NCI-H446 (cell line): ENCODE measurements at regions not wholly inside any gene's neighbourhood (a gene's known extent, or its start where the extent isn't known, plus 50 kb on each side); places are given as distances from the start of the nearest gene placed in this dataset.
"Not testable (repeated sequence)": the region's sequence is repeated elsewhere in the genome, so short reads cannot be mapped to it uniquely, and the experiment has no call there.

Experiments used
- DNase-seq, 2 experiments: peaks; one replicate each; lab custom pipeline; 2025; lab: John Stamatoyannopoulos, UW

- no peak for DNase-seq
Measured at GRCh38 chr18:38525039-38525438, 959.4 kb upstream of the CELF4 start.

DNA sequence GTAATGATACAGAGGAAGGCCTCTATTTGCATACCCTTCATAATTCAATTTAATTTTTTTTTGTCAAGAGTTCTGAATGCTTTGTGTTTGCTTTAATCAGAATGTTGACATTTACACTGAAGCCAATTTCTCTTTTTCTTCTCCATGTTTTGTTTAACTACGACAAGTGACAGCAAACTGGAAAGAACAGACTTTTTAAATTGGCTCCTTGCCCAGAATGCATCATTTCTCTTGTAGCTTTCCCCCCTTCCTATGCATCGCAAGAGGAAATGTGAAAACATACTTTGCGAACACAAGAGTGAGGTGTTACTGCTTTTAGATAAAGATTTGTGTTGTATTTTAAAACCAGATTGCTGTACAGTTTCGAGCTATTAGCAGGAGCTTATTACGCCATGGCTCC, 955.2 kb upstream of the CELF4 start:
- peak; percentile 0 to 44 for DNase-seq

DNA sequence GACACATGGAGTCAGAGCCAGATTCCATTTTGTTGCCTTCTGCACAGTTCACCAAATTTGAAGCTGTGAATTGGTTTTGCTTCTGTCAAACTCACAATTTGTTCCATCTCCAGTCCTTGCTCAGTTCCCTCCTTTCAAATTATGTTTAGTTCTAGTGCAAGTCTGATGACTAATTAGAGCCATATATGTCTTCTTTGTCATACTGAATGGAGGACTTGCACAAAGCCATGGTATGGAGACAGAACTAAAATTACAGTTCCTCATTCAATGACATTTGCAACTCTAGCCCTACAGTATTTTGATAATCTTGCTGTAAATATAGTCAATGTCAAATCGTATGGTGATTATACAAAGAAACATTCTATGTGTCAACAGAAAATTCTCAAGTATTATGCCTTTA, 936.9 kb upstream of the CELF4 start:
- DNase-seq: no peak

GRCh38 chr18:38497266-38497665, 931.7 kb upstream of the CELF4 start:
- peak in 1 of 2 experiments; percentile 11 for DNase-seq

DNA sequence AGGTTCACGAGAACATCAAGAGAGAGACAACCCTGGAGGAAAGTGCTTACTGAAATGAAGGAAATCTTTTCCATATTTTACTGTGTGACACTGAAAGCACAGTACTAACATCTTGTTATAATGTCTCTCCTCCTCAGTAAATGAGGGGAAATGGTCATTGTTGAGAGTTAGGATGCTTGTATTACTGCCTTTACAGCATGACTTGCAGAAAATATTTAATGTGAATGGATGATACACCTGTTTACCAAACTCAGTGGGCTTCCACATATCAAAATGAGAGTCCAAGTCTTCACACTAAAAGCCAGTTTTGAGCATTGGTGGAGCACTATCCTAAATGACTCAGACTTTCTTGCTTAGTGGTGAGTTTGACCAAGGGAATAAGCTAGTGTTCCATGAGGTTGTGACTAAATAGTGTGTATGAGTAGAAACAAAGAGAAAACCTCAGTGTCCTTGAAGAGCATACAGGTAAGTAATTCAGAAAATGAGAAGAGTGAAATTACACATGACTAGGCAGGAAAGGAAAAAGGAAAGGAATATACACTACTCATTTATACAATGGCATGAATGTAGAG, 930.7 kb upstream of the CELF4 start:
- DNase-seq: no peak

DNA sequence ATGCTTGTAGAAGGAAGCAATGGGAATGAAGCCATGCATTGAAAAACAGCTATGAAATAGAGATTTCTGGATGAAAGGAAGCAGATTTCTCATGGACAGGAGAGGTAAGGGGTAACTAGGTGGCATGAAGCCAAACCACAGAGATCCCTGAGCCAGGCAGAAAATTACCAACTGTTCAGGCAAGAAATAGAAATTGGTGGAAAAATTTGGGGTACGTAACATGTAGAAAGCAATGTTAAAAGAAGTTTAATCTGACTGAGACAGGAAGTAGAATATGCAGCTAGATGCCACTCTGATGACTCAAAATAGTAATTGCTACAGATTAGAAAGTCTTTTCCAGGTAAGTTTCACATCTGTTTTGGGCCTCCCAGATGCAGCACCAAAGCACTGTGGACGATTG, 928.5 kb upstream of the CELF4 start:
- peak in 1 of 2 experiments; percentile 23 for DNase-seq

- DNase-seq: no peak
Measured at GRCh38 chr18:38491195-38491594, 925.6 kb upstream of the CELF4 start.

GRCh38 chr18:38489721-38490120, 924.1 kb upstream of the CELF4 start:
- DNase-seq: not testable (repeated sequence)

- no peak for DNase-seq
Measured at GRCh38 chr18:38487521-38487920, 921.9 kb upstream of the CELF4 start.

GRCh38 chr18:38483326-38483725, 917.7 kb upstream of the CELF4 start:
- no peak for DNase-seq

GRCh38 chr18:38481576-38481975, 916.0 kb upstream of the CELF4 start:
- DNase-seq: no peak

- DNase-seq: no peak
Measured at GRCh38 chr18:38475686-38476085, 910.1 kb upstream of the CELF4 start.

DNA sequence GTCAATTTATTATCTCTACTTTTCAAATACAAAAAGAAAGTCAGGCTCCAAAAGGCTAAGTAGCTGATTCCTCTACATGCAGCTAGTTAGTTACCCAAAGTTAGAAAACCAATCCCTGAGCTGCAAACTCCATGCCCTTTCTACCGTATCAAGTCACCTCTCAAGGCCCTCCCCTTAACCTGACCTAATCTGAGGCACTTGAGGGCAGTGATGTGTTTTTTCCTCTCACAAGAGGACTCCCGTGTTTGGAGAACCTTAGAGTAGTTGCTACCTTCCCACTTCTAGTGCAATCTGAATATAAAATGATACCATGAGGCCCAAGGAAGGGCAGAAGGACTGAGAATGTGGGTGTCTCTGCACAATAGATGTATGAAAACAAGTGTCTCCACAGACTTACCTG, 907.9 kb upstream of the CELF4 start:
- no peak for DNase-seq

DNA sequence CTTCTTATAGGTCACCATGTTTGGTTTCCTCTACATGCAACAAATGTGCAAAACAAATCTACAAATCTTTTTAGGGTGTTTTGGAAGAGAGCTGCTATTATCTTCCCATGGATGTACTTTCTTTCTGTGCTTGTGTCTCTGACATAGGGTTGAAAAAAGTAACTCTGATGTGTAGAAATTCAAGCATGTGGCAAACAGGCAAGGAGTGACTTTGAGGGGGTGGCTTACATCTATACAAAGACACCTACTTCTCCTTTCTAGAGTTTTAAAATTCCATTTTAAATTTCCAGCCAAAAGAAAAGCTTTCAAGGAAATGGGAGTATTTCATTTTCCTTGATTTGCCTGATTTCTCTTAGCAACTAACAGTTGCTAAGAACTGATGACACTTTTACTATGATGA, 904.8 kb upstream of the CELF4 start:
- DNase-seq: no peak

GRCh38 chr18:38466426-38466825, 900.8 kb upstream of the CELF4 start:
- DNase-seq: no peak

DNA sequence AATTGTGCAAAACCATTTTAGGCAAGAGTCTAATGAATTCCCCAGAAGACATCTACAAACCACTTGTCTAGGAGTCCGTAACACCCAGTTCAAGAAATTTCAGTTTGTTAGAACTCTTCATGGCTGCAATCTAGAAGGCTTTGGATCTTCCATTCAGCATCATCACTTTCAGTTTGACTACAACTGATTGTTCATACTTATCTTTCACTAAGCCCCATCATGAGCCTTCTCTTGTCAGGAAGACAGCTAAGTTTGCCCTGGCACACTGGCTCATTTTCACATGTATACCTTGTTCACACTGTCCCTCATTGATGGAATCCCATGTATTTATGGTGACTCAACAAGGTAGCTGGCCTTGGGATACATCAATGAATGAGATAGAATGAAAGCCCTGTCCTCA, 898.4 kb upstream of the CELF4 start:
- no peak for DNase-seq

DNA sequence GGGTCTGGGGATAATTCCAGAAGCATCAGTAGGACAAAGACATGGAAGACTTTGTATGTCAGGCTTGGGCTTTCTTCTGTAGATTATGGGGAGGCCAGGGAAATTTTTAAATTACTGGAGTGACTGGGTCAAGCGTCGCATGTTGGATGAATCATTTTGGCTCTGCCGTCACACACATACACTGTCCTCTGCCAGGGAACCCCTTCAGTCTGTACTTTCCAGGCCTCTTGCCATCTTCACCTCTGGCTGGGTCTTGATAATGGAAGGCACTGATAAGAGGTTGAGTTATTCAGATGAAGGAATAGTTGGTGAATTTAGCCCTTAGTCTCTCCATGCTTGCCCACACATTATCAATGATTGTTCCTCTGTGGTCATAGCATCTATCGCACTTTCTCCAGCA, 895.1 kb upstream of the CELF4 start:
- DNase-seq: no peak

DNA sequence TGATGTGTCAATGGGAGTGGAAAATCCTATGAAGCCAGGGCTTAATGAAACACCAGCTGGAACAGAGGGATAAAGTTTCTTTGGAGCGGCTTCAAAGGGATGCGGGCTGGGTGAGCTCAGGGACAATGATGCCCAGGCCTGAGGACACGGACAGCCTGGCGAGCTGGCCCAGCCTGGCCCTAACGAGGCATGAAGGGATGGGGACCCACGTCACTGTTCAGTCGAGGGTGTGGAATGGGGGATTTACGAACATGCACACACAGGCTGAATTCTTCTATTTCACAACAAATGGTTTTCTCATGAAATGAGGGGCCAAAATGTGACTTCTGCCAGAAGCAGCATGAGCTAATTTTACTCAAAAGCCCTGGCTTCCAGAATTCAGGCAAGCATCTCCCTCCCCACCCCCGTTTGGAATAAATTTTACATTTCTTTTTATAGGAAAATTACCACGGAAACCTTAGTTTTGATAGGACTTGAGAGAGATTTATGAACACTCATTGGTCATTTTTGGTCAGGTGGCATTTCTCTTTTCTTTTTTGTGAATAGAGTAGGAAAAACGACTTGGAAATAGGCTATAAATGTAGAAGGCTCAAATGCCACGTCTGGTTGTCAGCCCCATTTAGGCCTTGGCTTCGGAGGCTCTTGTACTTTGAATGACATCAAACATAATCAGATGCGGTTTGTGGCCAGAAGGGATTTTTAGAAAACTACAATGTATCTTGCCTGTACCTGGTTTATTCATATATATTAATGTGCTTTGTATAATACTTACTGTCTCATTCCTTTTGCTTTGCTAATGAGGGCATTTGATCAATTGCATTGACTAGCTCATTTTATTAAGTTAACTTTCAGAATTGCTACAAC, 893.8 kb upstream of the CELF4 start:
- peak; percentile 52 to 75 for DNase-seq

- DNase-seq: no peak
Measured at GRCh38 chr18:38458698-38459097, 893.1 kb upstream of the CELF4 start.

DNA sequence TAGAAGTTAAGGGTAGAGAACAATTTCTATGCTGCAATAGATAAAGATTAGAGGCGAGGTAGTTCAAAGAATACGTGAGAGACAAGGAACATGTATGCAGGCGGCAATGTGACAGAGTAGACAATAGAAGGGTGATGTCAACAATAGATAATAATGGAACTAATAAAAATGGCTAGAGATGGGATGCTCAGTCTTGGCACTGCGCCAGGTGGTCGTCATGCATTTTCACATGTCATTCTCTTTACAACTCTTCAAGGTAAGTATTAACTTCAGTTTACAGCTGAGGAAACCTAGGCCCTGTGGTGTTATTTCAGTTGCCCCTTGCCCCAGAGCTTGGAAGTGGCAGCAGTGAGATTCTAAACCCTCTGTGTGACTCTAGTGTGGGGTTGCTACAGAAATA, 890.7 kb upstream of the CELF4 start:
- DNase-seq: no peak

DNA sequence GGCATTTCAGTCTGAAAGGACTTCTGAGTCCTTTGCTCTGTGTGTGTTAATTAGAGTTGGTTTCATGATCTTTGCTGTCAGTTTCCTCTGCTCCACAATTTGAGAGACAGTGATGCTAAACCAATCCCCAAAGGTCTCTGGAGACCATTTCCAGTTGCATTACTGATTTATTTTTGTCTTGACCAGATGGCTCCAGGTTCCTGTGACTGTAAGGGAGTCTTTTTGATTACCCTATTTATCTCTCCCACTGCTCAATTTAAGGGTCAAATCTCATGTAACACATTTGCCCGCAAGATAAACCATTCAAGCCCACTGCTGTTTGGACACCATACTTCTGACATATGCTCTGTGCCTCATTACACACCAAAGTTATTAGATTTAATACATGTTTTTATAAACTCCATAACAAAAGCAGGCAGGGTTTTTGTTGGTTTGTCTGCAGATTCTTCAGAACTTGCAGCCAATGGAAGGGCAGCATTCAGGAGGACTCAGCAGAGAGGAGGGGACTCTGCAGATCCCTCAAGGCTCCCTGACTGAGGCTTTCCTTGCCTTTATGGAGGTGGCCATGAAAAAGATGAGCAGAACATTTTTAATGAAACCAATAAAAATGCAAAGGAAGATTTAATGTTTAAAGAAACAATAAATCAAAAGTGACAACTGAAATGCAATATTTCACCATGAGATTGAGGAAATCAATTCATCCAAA, 889.3 kb upstream of the CELF4 start:
- peak in 1 of 2 experiments; percentile 25 for DNase-seq

DNA sequence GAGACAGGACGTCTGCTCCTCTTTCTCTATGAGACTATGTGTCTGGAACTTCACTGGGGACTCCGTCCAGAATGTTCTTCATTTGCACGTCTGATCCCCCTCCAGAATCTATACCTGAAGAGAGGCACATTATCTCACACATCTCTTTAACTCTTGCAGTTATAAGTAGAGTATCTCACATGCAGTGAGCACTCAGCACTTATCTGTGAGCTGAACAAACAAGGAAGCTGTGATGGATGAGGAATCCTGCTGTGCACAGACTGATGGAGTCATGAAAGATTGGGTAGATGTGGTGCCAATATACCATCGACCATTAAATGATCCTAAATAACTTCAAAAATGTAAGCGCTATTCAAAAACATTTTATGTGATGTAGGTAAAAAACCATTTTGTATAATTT, 888.3 kb upstream of the CELF4 start:
- DNase-seq: no peak

- no peak for DNase-seq
Measured at GRCh38 chr18:38450876-38451275, 885.3 kb upstream of the CELF4 start.
